GM19463 (cell line): ENCODE measurements at regions not wholly inside any gene's neighbourhood (a gene's known extent, or its start where the extent isn't known, plus 50 kb on each side); places are given as distances from the start of the nearest gene placed in this dataset.

ENCODE experiments used
- ATAC-seq: cut with Tn5 transposase; IDR thresholded peaks from one replicate; pipeline ENCODE4 v1.9.1; 2021; ENCODE audit warnings: mild to moderate bottlenecking, moderate library complexity; ENCODE audit not compliant: unreplicated experiment

GRCh38 chr15:39455471-39455991 lies 125.3 kb upstream of the THBS1 start:
- ATAC-seq: no peak

GRCh38 chr15:39456159-39456558 lies 124.7 kb upstream of the THBS1 start:
- ATAC-seq: no peak

GRCh38 chr15:39456582-39457330 lies 124.1 kb upstream of the THBS1 start:
- no peak for ATAC-seq

- ATAC-seq: no peak
Observed at GRCh38 chr15:39458131-39458530, 122.7 kb upstream of the THBS1 start.

- no peak for ATAC-seq
Observed at GRCh38 chr15:39459548-39459947, 121.3 kb upstream of the THBS1 start.

- no peak for ATAC-seq
Observed at GRCh38 chr15:39460748-39461147, 120.1 kb upstream of the THBS1 start.

GRCh38 chr15:39461536-39462130 lies 119.2 kb upstream of the THBS1 start:
- no peak for ATAC-seq

- no peak for ATAC-seq
Observed at GRCh38 chr15:39462691-39463090, 118.2 kb upstream of the THBS1 start.

GRCh38 chr15:39465843-39466749 lies 114.8 kb upstream of the THBS1 start:
- no peak for ATAC-seq

- no peak for ATAC-seq
Observed at GRCh38 chr15:39466750-39467105, 114.2 kb upstream of the THBS1 start.

- ATAC-seq: no peak
Observed at GRCh38 chr15:39468331-39468730, 112.5 kb upstream of the THBS1 start.

- no peak for ATAC-seq
Observed at GRCh38 chr15:39468828-39469227, 112.1 kb upstream of the THBS1 start.

GRCh38 chr15:39471785-39472574 lies 108.9 kb upstream of the THBS1 start:
- ATAC-seq: no peak

GRCh38 chr15:39472621-39473297 lies 108.1 kb upstream of the THBS1 start:
- no peak for ATAC-seq

GRCh38 chr15:39473298-39473947 lies 107.5 kb upstream of the THBS1 start:
- ATAC-seq: no peak

GRCh38 chr15:39474657-39475056 lies 106.2 kb upstream of the THBS1 start:
- no peak for ATAC-seq

- ATAC-seq: no peak
Observed at GRCh38 chr15:39478996-39479395, 101.9 kb upstream of the THBS1 start.

GRCh38 chr15:39479911-39480310 lies 101.0 kb upstream of the THBS1 start:
- no peak for ATAC-seq

- no peak for ATAC-seq
Observed at GRCh38 chr15:39482459-39482858, 98.4 kb upstream of the THBS1 start.
